Osteoblast (primary cell): ENCODE measurements at regions not wholly inside any gene's neighbourhood (a gene's known extent, or its start where the extent isn't known, plus 50 kb on each side); places are given as distances from the start of the nearest gene placed in this dataset.

Experiments used
- DNase-seq: peaks from one replicate; pipeline ENCODE4 v3.0.0; 2011; ENCODE audit warnings: low spot score, mixed read lengths; ENCODE audit not compliant: insufficient read length; ENCODE audit errors: missing footprints
- H2AFZ ChIP-seq: 2 replicates; pipeline ENCODE4 v1.6.0; 2011; ENCODE audit warnings: mild to moderate bottlenecking, low read length
- H3K27ac ChIP-seq: 2 replicates; pipeline ENCODE4 v1.5.1; 2011; ENCODE audit warnings: mild to moderate bottlenecking, low read depth, low read length, moderate library complexity
- H3K27me3 ChIP-seq: 2 replicates; pipeline ENCODE4 v1.6.0; 2012; ENCODE audit warnings: mild to moderate bottlenecking, control low read depth, inconsistent platforms, low read length, moderate library complexity; ENCODE audit not compliant: insufficient read depth
- H3K36me3 ChIP-seq: 2 replicates; pipeline ENCODE4 v1.5.1; 2011; ENCODE audit warnings: mild to moderate bottlenecking, low read length, control low read depth, moderate library complexity; ENCODE audit not compliant: insufficient read depth
- H3K4me1 ChIP-seq: 2 replicates; pipeline ENCODE4 v1.5.1; 2011; ENCODE audit warnings: mild to moderate bottlenecking, low read length, control low read depth, moderate library complexity; ENCODE audit not compliant: insufficient read depth
- H3K4me2 ChIP-seq: 2 replicates; pipeline ENCODE4 v1.6.0; 2011; ENCODE audit warnings: mild to moderate bottlenecking, low read length; ENCODE audit not compliant: insufficient read depth
- H3K4me3 ChIP-seq: fragments of 200-600 bp; sonication (generic); 3 replicates; pipeline ENCODE4 v1.5.1; 2012; ENCODE audit warnings: mild to moderate bottlenecking, low read length, inconsistent platforms; ENCODE audit not compliant: insufficient read depth
- H3K79me2 ChIP-seq: 2 replicates; pipeline ENCODE4 v1.6.0; 2012; ENCODE audit warnings: mild to moderate bottlenecking, low read length, control low read depth, inconsistent platforms; ENCODE audit not compliant: insufficient read depth
- H3K9me3 ChIP-seq: 2 replicates; pipeline ENCODE4 v1.5.1; 2011; ENCODE audit warnings: low read depth, low read length, control low read depth
- H4K20me1 ChIP-seq: 2 replicates; pipeline ENCODE4 v1.6.0; 2012; ENCODE audit warnings: mild to moderate bottlenecking, low read length, control low read depth; ENCODE audit not compliant: insufficient read depth
- CTCF ChIP-seq: IDR thresholded peaks from 2 replicates; pipeline ENCODE4 v1.5.1; 2011; ENCODE audit warnings: mild to moderate bottlenecking, low read depth, low read length, moderate library complexity; ENCODE audit errors: extremely low read depth

- no peak for TF ChIP-seq CTCF
- Histone ChIP-seq H3K27ac (no peak overlapping the region), H3K79me2 (no peaks in the 10 kb centered on the region), H3K9me3 (no peaks in the 10 kb centered on the region), H4K20me1 (no peaks in the 10 kb centered on the region), H3K4me2 (no peak overlapping the region), H3K4me3 (no peak overlapping the region), H3K36me3 (no peaks in the 10 kb centered on the region), H3K4me1 (no peaks in the 10 kb centered on the region), H2AFZ (no peak overlapping the region), H3K27me3 (no peaks in the 10 kb centered on the region)
- no peak for DNase-seq
Measured at GRCh38 chr6:122077603-122078002, 321.8 kb upstream of the HSF2 start.

DNA sequence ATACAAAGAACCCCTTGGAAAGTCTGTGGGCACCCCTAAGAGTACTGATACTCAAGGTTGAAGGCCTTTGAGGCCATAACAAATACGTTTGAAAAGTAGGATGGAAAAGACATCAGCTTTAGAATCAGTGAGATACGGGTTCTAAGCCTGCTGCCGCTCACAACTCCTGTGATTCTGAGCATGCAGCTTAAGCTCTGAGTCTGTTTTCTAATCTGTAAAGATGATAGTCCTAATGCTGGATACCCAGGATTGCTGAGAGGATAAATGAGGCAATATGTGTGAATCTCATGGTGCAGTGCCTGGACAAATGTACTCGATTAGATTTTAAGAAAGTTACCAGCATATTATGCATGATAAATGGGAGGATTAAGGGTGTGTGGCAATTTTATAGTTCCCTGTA, 321.0 kb upstream of the HSF2 start:
- no peak overlapping the region for H3K27ac ChIP-seq
- H2AFZ ChIP-seq = peak overlapping the region; percentile 34
- no peak for TF ChIP-seq CTCF
- H3K4me2 ChIP-seq = no peak overlapping the region
- no peaks in the 10 kb centered on the region for H3K4me1 ChIP-seq
- no peaks in the 10 kb centered on the region for H3K9me3 ChIP-seq
- H4K20me1 ChIP-seq = no peaks in the 10 kb centered on the region
- no peaks in the 10 kb centered on the region for H3K79me2 ChIP-seq
- no peaks in the 10 kb centered on the region for H3K36me3 ChIP-seq
- no peak overlapping the region for H3K4me3 ChIP-seq
- DNase-seq = no peak
- H3K27me3 ChIP-seq = no peaks in the 10 kb centered on the region

GRCh38 chr6:122079916-122080315, 319.5 kb upstream of the HSF2 start:
- no peaks in the 10 kb centered on the region for H3K36me3 ChIP-seq
- H4K20me1 ChIP-seq = no peaks in the 10 kb centered on the region
- no peak overlapping the region for H3K4me3 ChIP-seq
- no peak for TF ChIP-seq CTCF
- no peak overlapping the region for H2AFZ ChIP-seq
- no peak overlapping the region for H3K4me2 ChIP-seq
- no peak for DNase-seq
- H3K27ac ChIP-seq = no peak overlapping the region
- H3K9me3 ChIP-seq = no peaks in the 10 kb centered on the region
- H3K27me3 ChIP-seq = no peaks in the 10 kb centered on the region
- H3K4me1 ChIP-seq = no peaks in the 10 kb centered on the region
- no peaks in the 10 kb centered on the region for H3K79me2 ChIP-seq

DNA sequence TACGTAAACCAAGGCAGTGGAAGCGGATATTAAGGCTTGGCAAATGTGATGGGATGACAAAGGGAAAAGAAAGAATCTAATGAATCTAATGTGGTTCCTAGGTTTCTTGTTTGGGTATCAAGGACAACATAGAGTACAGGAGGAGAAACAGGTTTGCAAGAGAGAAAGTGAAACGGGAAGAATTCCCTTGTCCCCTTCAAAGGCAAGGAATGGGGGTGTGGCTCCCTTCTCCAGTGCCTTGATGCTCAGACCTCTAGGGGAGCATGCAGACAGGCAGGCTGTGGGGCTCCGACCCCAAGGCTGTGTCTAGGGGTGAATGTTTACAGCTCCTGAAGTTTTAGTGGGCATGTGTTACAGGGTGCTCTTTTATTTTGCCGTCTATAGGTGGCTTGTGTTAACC, 317.5 kb upstream of the HSF2 start:
- Histone ChIP-seq H3K9me3 (no peaks in the 10 kb centered on the region), H2AFZ (peak overlapping the region; percentile 7), H3K4me3 (no peak overlapping the region), H3K4me1 (no peaks in the 10 kb centered on the region), H4K20me1 (no peaks in the 10 kb centered on the region), H3K36me3 (no peaks in the 10 kb centered on the region), H3K4me2 (peak overlapping the region; percentile 52), H3K27me3 (no peaks in the 10 kb centered on the region), H3K79me2 (no peaks in the 10 kb centered on the region), H3K27ac (no peak overlapping the region)
- TF ChIP-seq CTCF = no peak
- no peak for DNase-seq
